ENCODE measurements at regions not wholly inside any gene's neighbourhood (a gene's known extent, or its start where the extent isn't known, plus 50 kb on each side); places are given as distances from the start of the nearest gene placed in this dataset.

GRCh38 chr6:21648475-21649050 is 55.0 kb downstream of the SOX4 start:
- no peak for DNase-seq (ENCODE audit: extremely low read depth, low read depth, low spot score)

- DNase-seq (ENCODE audit: extremely low read depth, low read depth, low spot score) = no peak
These were observed 59.8 kb downstream of the SOX4 start for GRCh38 chr6:21653323-21653722.

GRCh38 chr6:21653905-21654304 is 60.4 kb downstream of the SOX4 start:
- DNase-seq (ENCODE audit: extremely low read depth, low read depth, low spot score) = no peak

- DNase-seq (ENCODE audit: extremely low read depth, low read depth, low spot score) = no peak
These were observed 60.8 kb downstream of the SOX4 start for GRCh38 chr6:21654361-21654760.

- no peak for DNase-seq (ENCODE audit: extremely low read depth, low read depth, low spot score)
These were observed 70.4 kb downstream of the SOX4 start for GRCh38 chr6:21663966-21664313.

- DNase-seq (ENCODE audit: extremely low read depth, low read depth, low spot score) = no peak
These were observed 71.0 kb downstream of the SOX4 start for GRCh38 chr6:21664314-21665109.

- no peak for DNase-seq (ENCODE audit: extremely low read depth, low read depth, low spot score)
These were observed 71.5 kb downstream of the SOX4 start for GRCh38 chr6:21665110-21665391.

GRCh38 chr6:21665392-21666200 is 72.0 kb downstream of the SOX4 start:
- DNase-seq (ENCODE audit: extremely low read depth, low read depth, low spot score) = no peak

GRCh38 chr6:21666201-21666691 is 72.7 kb downstream of the SOX4 start:
- no peak for DNase-seq (ENCODE audit: extremely low read depth, low read depth, low spot score)

GRCh38 chr6:21666853-21667681 is 73.5 kb downstream of the SOX4 start:
- no peak for DNase-seq (ENCODE audit: extremely low read depth, low read depth, low spot score)

GRCh38 chr6:21668795-21669194 is 75.2 kb downstream of the SOX4 start:
- DNase-seq (ENCODE audit: extremely low read depth, low read depth, low spot score) = no peak

- DNase-seq (ENCODE audit: extremely low read depth, low read depth, low spot score) = no peak
These were observed 83.2 kb downstream of the SOX4 start for GRCh38 chr6:21676769-21677168.

GRCh38 chr6:21678990-21679389 is 85.4 kb downstream of the SOX4 start:
- peak; percentile 42 for DNase-seq (ENCODE audit: extremely low read depth, low read depth, low spot score)

- no peak for DNase-seq (ENCODE audit: extremely low read depth, low read depth, low spot score)
These were observed 86.3 kb downstream of the SOX4 start for GRCh38 chr6:21679761-21680265.

GRCh38 chr6:21680611-21681010 is 87.1 kb downstream of the SOX4 start:
- DNase-seq (ENCODE audit: extremely low read depth, low read depth, low spot score) = no peak

- DNase-seq (ENCODE audit: extremely low read depth, low read depth, low spot score) = no peak
These were observed 96.9 kb downstream of the SOX4 start for GRCh38 chr6:21690489-21690888.

GRCh38 chr6:21691685-21692346 is 98.3 kb downstream of the SOX4 start:
- no peak for DNase-seq (ENCODE audit: extremely low read depth, low read depth, low spot score)

GRCh38 chr6:21692721-21693120 is 99.2 kb downstream of the SOX4 start:
- DNase-seq (ENCODE audit: extremely low read depth, low read depth, low spot score) = no peak

GRCh38 chr6:21694168-21694567 is 100.6 kb downstream of the SOX4 start:
- no peak for DNase-seq (ENCODE audit: extremely low read depth, low read depth, low spot score)
